ENCODE measurements at regions not wholly inside any gene's neighbourhood (a gene's known extent, or its start where the extent isn't known, plus 50 kb on each side); places are given as distances from the start of the nearest gene placed in this dataset.

GRCh38 chr4:151901631-151902030 lies 140.8 kb upstream of the GATB start:
- POLR2A ChIA-PET, result no interaction called here
- no peak for DNase-seq
- CTCF ChIA-PET, result no interaction called here

DNA sequence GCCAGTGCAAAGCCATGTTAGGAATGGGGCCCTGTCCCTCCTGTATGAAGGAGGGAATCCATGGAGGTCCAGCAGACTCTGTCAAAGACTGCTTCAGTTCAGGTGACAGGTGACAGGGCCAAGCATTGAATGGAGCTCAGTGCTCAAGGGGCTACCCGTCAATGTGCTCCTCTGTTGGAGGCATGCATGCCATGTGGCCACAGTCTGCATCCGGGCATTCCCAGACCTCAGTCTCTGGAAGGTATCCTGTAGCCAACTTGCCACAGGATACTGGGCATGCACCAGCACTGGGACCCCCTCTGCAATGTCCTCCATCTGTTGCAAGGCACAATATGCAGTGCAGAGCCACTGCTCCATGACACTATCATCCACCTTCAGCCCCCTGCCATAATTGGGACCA lies 136.1 kb upstream of the GATB start:
- H3K4me1 ChIP-seq (ENCODE audit: control extremely low read depth in 1 of 4, control insufficient read depth in 4 of 4, insufficient read depth in 4 of 4, low read length in 3 of 4), result no peaks in the 10 kb centered on the region
- no peaks in the 10 kb centered on the region for H3K36me3 ChIP-seq (ENCODE audit: control insufficient read depth in 4 of 4, insufficient read depth in 4 of 4, low read length in 3 of 4)
- no peak overlapping the region for H3K4me3 ChIP-seq (ENCODE audit: control insufficient read depth in 1 of 7, extremely low read depth in 1 of 7, insufficient read depth in 4 of 7, low read depth in 2 of 7, low read length in 6 of 7)
- peaks cover 0 to 2% (median 0%) of the 10 kb centered on the region in 5 experiments for H3K27me3 ChIP-seq (replicated peaks in 2 of 5; ENCODE audit: control insufficient read depth in 4 of 5, insufficient read depth in 5 of 5, low read length in 4 of 5)
- no peak for DNase-seq
- CTCF ChIA-PET, result interaction anchor here (1.0 kb wide), 1 partner anchor 31 kb away, joined by 3 read pairs; no protein-coding TSS in a partner anchor
- no peak overlapping the region for H3K27ac ChIP-seq (ENCODE audit: insufficient read depth in 1 of 2, low read depth in 1 of 2, low read length in 2 of 2, poor library complexity in 1 of 2, severe bottlenecking in 2 of 2)
- H3K9me3 ChIP-seq (ENCODE audit: control extremely low read depth in 1 of 5, control insufficient read depth in 4 of 5, insufficient read depth in 2 of 5, low read depth in 1 of 5, low read length in 4 of 5), result peaks cover 0 to 2% (median 0%) of the 10 kb centered on the region in 5 experiments
- POLR2A ChIA-PET, result no interaction called here
- WGBS (ENCODE audit: insufficient coverage), result 100% methylated on average over 2 of the region's 2 CpGs

More at GRCh38 chr4:151901631-151902030, 140.8 kb upstream of the GATB start:
- no peaks in the 10 kb centered on the region for H3K27me3 ChIP-seq (replicated peaks in 2 of 5; ENCODE audit: control insufficient read depth in 4 of 5, insufficient read depth in 5 of 5, low read length in 4 of 5)
- no peaks in the 10 kb centered on the region for H3K4me1 ChIP-seq (ENCODE audit: control extremely low read depth in 1 of 4, control insufficient read depth in 4 of 4, insufficient read depth in 4 of 4, low read length in 3 of 4)
- H3K36me3 ChIP-seq (ENCODE audit: control insufficient read depth in 4 of 4, insufficient read depth in 4 of 4, low read length in 3 of 4), result no peaks in the 10 kb centered on the region
- H3K4me3 ChIP-seq (ENCODE audit: control insufficient read depth in 1 of 7, extremely low read depth in 1 of 7, insufficient read depth in 4 of 7, low read depth in 2 of 7, low read length in 6 of 7), result no peak overlapping the region
- no peak overlapping the region for H3K27ac ChIP-seq (ENCODE audit: insufficient read depth in 1 of 2, low read depth in 1 of 2, low read length in 2 of 2, poor library complexity in 1 of 2, severe bottlenecking in 2 of 2)
- H3K9me3 ChIP-seq (ENCODE audit: control extremely low read depth in 1 of 5, control insufficient read depth in 4 of 5, insufficient read depth in 2 of 5, low read depth in 1 of 5, low read length in 4 of 5), result peaks cover 0 to 3% (median 2%) of the 10 kb centered on the region in 5 experiments

GRCh38 chr4:151895671-151896070 lies 134.9 kb upstream of the GATB start:
- Histone ChIP-seq H3K4me1 (ENCODE audit: control extremely low read depth in 1 of 4, control insufficient read depth in 4 of 4, insufficient read depth in 4 of 4, low read length in 3 of 4) (no peaks in the 10 kb centered on the region), H3K27ac (ENCODE audit: insufficient read depth in 1 of 2, low read depth in 1 of 2, low read length in 2 of 2, poor library complexity in 1 of 2, severe bottlenecking in 2 of 2) (no peak overlapping the region), H3K36me3 (ENCODE audit: control insufficient read depth in 4 of 4, insufficient read depth in 4 of 4, low read length in 3 of 4) (no peaks in the 10 kb centered on the region), H3K4me3 (ENCODE audit: control insufficient read depth in 1 of 7, extremely low read depth in 1 of 7, insufficient read depth in 4 of 7, low read depth in 2 of 7, low read length in 6 of 7) (no peak overlapping the region), H3K27me3 (replicated peaks in 2 of 5; ENCODE audit: control insufficient read depth in 4 of 5, insufficient read depth in 5 of 5, low read length in 4 of 5) (peaks cover 0 to 2% (median 0%) of the 10 kb centered on the region in 5 experiments), H3K9me3 (ENCODE audit: control extremely low read depth in 1 of 5, control insufficient read depth in 4 of 5, insufficient read depth in 2 of 5, low read depth in 1 of 5, low read length in 4 of 5) (no peaks in the 10 kb centered on the region)
- CTCF ChIA-PET, result no interaction called here
- no CpG with 5 or more reads among the region's 3 CpGs for WGBS (ENCODE audit: insufficient coverage)
- POLR2A ChIA-PET, result no interaction called here
- no peak for DNase-seq

GRCh38 chr4:151894246-151894645 lies 133.4 kb upstream of the GATB start:
- DNase-seq, result no peak
- ChIA-PET CTCF (no interaction called here), POLR2A (no interaction called here)
- no peaks in the 10 kb centered on the region for H3K36me3 ChIP-seq (ENCODE audit: control insufficient read depth in 4 of 4, insufficient read depth in 4 of 4, low read length in 3 of 4)
- no peak overlapping the region for H3K27ac ChIP-seq (ENCODE audit: insufficient read depth in 1 of 2, low read depth in 1 of 2, low read length in 2 of 2, poor library complexity in 1 of 2, severe bottlenecking in 2 of 2)
- no peaks in the 10 kb centered on the region for H3K9me3 ChIP-seq (ENCODE audit: control extremely low read depth in 1 of 5, control insufficient read depth in 4 of 5, insufficient read depth in 2 of 5, low read depth in 1 of 5, low read length in 4 of 5)
- no peak overlapping the region for H3K4me3 ChIP-seq (ENCODE audit: control insufficient read depth in 1 of 7, extremely low read depth in 1 of 7, insufficient read depth in 4 of 7, low read depth in 2 of 7, low read length in 6 of 7)
- WGBS (ENCODE audit: insufficient coverage), result 100% methylated on average over 1 of the region's 3 CpGs
- no peaks in the 10 kb centered on the region for H3K4me1 ChIP-seq (ENCODE audit: control extremely low read depth in 1 of 4, control insufficient read depth in 4 of 4, insufficient read depth in 4 of 4, low read length in 3 of 4)
- peaks cover 0 to 2% (median 0%) of the 10 kb centered on the region in 5 experiments for H3K27me3 ChIP-seq (replicated peaks in 2 of 5; ENCODE audit: control insufficient read depth in 4 of 5, insufficient read depth in 5 of 5, low read length in 4 of 5)

GRCh38 chr4:151888367-151888866 lies 127.6 kb upstream of the GATB start:
- H3K36me3 ChIP-seq (ENCODE audit: control insufficient read depth in 4 of 4, insufficient read depth in 4 of 4, low read length in 3 of 4), result no peaks in the 10 kb centered on the region
- no peak for DNase-seq
- ChIA-PET POLR2A (no interaction called here), CTCF (no interaction called here)
- no peak overlapping the region for H3K27ac ChIP-seq (ENCODE audit: insufficient read depth in 1 of 2, low read depth in 1 of 2, low read length in 2 of 2, poor library complexity in 1 of 2, severe bottlenecking in 2 of 2)
- WGBS (ENCODE audit: insufficient coverage), result 95% methylated on average over 4 of the region's 6 CpGs
- peaks cover 0 to 5% (median 0%) of the 10 kb centered on the region in 4 experiments for H3K4me1 ChIP-seq (ENCODE audit: control extremely low read depth in 1 of 4, control insufficient read depth in 4 of 4, insufficient read depth in 4 of 4, low read length in 3 of 4)
- H3K9me3 ChIP-seq (ENCODE audit: control extremely low read depth in 1 of 5, control insufficient read depth in 4 of 5, insufficient read depth in 2 of 5, low read depth in 1 of 5, low read length in 4 of 5), result no peaks in the 10 kb centered on the region
- H3K4me3 ChIP-seq (ENCODE audit: control insufficient read depth in 1 of 7, extremely low read depth in 1 of 7, insufficient read depth in 4 of 7, low read depth in 2 of 7, low read length in 6 of 7), result no peak overlapping the region
- peaks cover 0 to 2% (median 0%) of the 10 kb centered on the region in 5 experiments for H3K27me3 ChIP-seq (replicated peaks in 2 of 5; ENCODE audit: control insufficient read depth in 4 of 5, insufficient read depth in 5 of 5, low read length in 4 of 5)

GRCh38 chr4:151887816-151888180 lies 127.0 kb upstream of the GATB start:
- peaks cover 0 to 5% (median 0%) of the 10 kb centered on the region in 4 experiments for H3K4me1 ChIP-seq (ENCODE audit: control extremely low read depth in 1 of 4, control insufficient read depth in 4 of 4, insufficient read depth in 4 of 4, low read length in 3 of 4)
- POLR2A ChIA-PET, result no interaction called here
- H3K4me3 ChIP-seq (ENCODE audit: control insufficient read depth in 1 of 7, extremely low read depth in 1 of 7, insufficient read depth in 4 of 7, low read depth in 2 of 7, low read length in 6 of 7), result no peak overlapping the region
- H3K27ac ChIP-seq (ENCODE audit: insufficient read depth in 1 of 2, low read depth in 1 of 2, low read length in 2 of 2, poor library complexity in 1 of 2, severe bottlenecking in 2 of 2), result no peak overlapping the region
- WGBS (ENCODE audit: insufficient coverage), result 100% methylated on average over 1 of the region's 3 CpGs
- peaks cover 0 to 2% (median 0%) of the 10 kb centered on the region in 5 experiments for H3K27me3 ChIP-seq (replicated peaks in 2 of 5; ENCODE audit: control insufficient read depth in 4 of 5, insufficient read depth in 5 of 5, low read length in 4 of 5)
- no peak for DNase-seq
- no peaks in the 10 kb centered on the region for H3K36me3 ChIP-seq (ENCODE audit: control insufficient read depth in 4 of 4, insufficient read depth in 4 of 4, low read length in 3 of 4)
- CTCF ChIA-PET, result no interaction called here
- no peaks in the 10 kb centered on the region for H3K9me3 ChIP-seq (ENCODE audit: control extremely low read depth in 1 of 5, control insufficient read depth in 4 of 5, insufficient read depth in 2 of 5, low read depth in 1 of 5, low read length in 4 of 5)

DNA sequence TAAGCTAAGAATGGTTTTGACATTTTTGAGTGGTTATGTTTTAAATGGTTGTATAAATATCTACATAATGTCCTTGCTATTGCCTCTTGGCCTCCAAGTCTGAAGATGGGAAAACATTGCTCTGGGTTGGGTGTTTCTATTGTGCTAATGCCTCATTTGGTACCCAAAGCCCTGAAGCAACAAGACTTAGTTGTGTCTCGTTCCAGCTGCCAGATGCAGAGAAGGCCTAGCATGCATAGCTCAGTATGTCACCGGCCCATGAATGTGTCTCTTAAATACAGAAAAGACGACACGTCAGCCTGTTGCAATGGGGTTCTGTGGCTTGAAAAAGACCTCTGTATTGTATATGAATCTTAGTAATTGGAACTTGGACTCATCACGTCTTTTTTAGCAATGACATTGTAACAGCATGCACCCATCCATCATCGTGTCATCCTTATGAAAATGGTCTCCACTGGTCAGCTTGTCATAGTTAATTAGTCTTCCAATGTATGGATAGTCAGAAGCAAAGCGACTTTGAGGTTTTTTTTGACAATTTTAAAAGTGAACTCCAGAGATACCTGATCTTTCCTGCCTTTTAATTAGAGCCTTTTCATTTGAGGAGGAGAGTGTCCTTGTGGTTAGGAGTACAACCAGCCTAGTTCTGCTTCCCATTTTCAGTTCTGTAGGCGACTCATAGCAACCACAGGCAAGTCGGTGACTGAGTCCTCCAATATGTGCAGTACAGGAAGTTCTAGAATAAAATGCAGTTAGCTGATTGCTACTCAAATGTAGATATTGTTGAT lies 126.4 kb upstream of the GATB start:
- Histone ChIP-seq H3K27me3 (replicated peaks in 2 of 5; ENCODE audit: control insufficient read depth in 4 of 5, insufficient read depth in 5 of 5, low read length in 4 of 5) (no peaks in the 10 kb centered on the region), H3K27ac (ENCODE audit: insufficient read depth in 1 of 2, low read depth in 1 of 2, low read length in 2 of 2, poor library complexity in 1 of 2, severe bottlenecking in 2 of 2) (no peak overlapping the region), H3K4me1 (ENCODE audit: control extremely low read depth in 1 of 4, control insufficient read depth in 4 of 4, insufficient read depth in 4 of 4, low read length in 3 of 4) (peaks cover 0 to 5% (median 0%) of the 10 kb centered on the region in 4 experiments), H3K9me3 (ENCODE audit: control extremely low read depth in 1 of 5, control insufficient read depth in 4 of 5, insufficient read depth in 2 of 5, low read depth in 1 of 5, low read length in 4 of 5) (no peaks in the 10 kb centered on the region), H3K36me3 (ENCODE audit: control insufficient read depth in 4 of 4, insufficient read depth in 4 of 4, low read length in 3 of 4) (no peaks in the 10 kb centered on the region), H3K4me3 (ENCODE audit: control insufficient read depth in 1 of 7, extremely low read depth in 1 of 7, insufficient read depth in 4 of 7, low read depth in 2 of 7, low read length in 6 of 7) (no peak overlapping the region)
- 67% methylated on average over 8 of the region's 9 CpGs for WGBS (ENCODE audit: insufficient coverage)
- ChIA-PET POLR2A (interaction anchor here (0.6 kb wide), 1 partner anchor 23 kb away, joined by 3 read pairs; no protein-coding TSS in a partner anchor), CTCF (no interaction called here)
- peak in 2 of 3 donors; percentile 44 to 57 for DNase-seq
